PC-3 (cell line): ENCODE measurements at regions not wholly inside any gene's neighbourhood (a gene's known extent, or its start where the extent isn't known, plus 50 kb on each side); places are given as distances from the start of the nearest gene placed in this dataset.

Source experiments
- ATAC-seq: fragments of 200-7000 bp; cut with Tn5 transposase; 2 replicates; pipeline ENCODE4 v1.9.1; 2020; ENCODE audit warnings: mild to moderate bottlenecking, moderate library complexity
- BruUV-seq: library from RNA; stranded (reverse); fragments of 400-500 nt; replicated peaks from 2 replicates; lab custom pipeline; 2021; lab: Mats Ljungman, UMichigan
- CTCF ChIA-PET: fragments of 300-600 bp; sonication (Branson Sonifier 250); formaldehyde crosslinking; loops from one replicate; lab custom pipeline; 2022; ENCODE audit warnings: antibody characterized with exemption; lab: Charles Lee
- POLR2A ChIA-PET: fragments of 300-600 bp; sonication (Branson Sonifier 250); formaldehyde crosslinking; loops from one replicate; lab custom pipeline; 2022; ENCODE audit warnings: antibody characterized with exemption; ENCODE audit not compliant: unreplicated experiment; lab: Charles Lee
- DNase-seq: peaks from one replicate; pipeline ENCODE4 v3.0.0-alpha.2; 2015
- H2AFZ ChIP-seq: fragments of 300-600 bp; sonication (generic); 2 replicates; pipeline ENCODE4 v1.6.0; 2016; ENCODE audit warnings: antibody characterized with exemption, low read length
- H3F3A ChIP-seq: fragments of 300-600 bp; sonication (generic); one replicate; pipeline ENCODE4 v1.6.0; 2017; ENCODE audit warnings: antibody characterized with exemption, low read length, control low read depth, mild to moderate bottlenecking; ENCODE audit not compliant: unreplicated experiment
- H3K27ac ChIP-seq: fragments of 300-600 bp; sonication (generic); 2 replicates; pipeline ENCODE4 v1.5.1; 2016; ENCODE audit warnings: mild to moderate bottlenecking, low read length
- H3K27me3 ChIP-seq: fragments of 300-600 bp; sonication (generic); 2 replicates; pipeline ENCODE4 v1.6.1; 2016; ENCODE audit warnings: low read length, mixed read lengths
- H3K36me3 ChIP-seq: fragments of 300-600 bp; sonication (generic); 2 replicates; pipeline ENCODE4 v1.6.1; 2016; ENCODE audit warnings: low read depth, mixed run types, low read length, mixed read lengths
- H3K4me1 ChIP-seq: fragments of 300-600 bp; sonication (generic); 2 replicates; pipeline ENCODE4 v1.5.1; 2016; ENCODE audit warnings: low read length; ENCODE audit not compliant: insufficient read depth
- H3K4me2 ChIP-seq: fragments of 300-600 bp; sonication (generic); 2 replicates; pipeline ENCODE4 v1.6.0; 2016; ENCODE audit warnings: low read length
- H3K4me3 ChIP-seq: fragments of 300-600 bp; sonication (generic); 2 replicates; pipeline ENCODE4 v1.5.1; 2016; ENCODE audit warnings: mild to moderate bottlenecking, low read length, mixed read lengths
- H3K79me2 ChIP-seq: fragments of 300-600 bp; sonication (generic); 2 replicates; pipeline ENCODE4 v1.6.1; 2017; ENCODE audit warnings: low read length, mixed read lengths
- H3K9ac ChIP-seq: fragments of 300-600 bp; sonication (generic); 2 replicates; pipeline ENCODE4 v1.6.0; 2016; ENCODE audit warnings: mild to moderate bottlenecking, low read length
- H3K9me2 ChIP-seq: fragments of 300-600 bp; sonication (generic); replicated peaks from 2 replicates; pipeline ENCODE4 v1.6.1; 2016; ENCODE audit warnings: mixed run types, low read length, mixed read lengths
- H3K9me3 ChIP-seq: fragments of 300-600 bp; sonication (generic); 2 replicates; pipeline ENCODE4 v1.6.1; 2016; ENCODE audit warnings: low read length, mixed read lengths
- H4K20me1 ChIP-seq: fragments of 300-600 bp; sonication (generic); 2 replicates; pipeline ENCODE4 v1.6.1; 2016; ENCODE audit warnings: low read length, mixed read lengths
- CTCF ChIP-seq: fragments of 300-600 bp; sonication (generic); conservative IDR thresholded peaks from 2 replicates; pipeline ENCODE4 v1.5.1; 2017; ENCODE audit warnings: antibody characterized with exemption, low read depth, mild to moderate bottlenecking, low read length
- EZH2 ChIP-seq: fragments of 300-600 bp; sonication (generic); IDR thresholded peaks from one replicate; pipeline ENCODE4 v1.6.1; 2017; ENCODE audit warnings: antibody characterized with exemption, mild to moderate bottlenecking, low read length; ENCODE audit not compliant: unreplicated experiment
- EZH2phosphoT487 ChIP-seq: fragments of 300-600 bp; sonication (generic); IDR thresholded peaks from 2 replicates; pipeline ENCODE4 v1.6.1; 2018; ENCODE audit warnings: mild to moderate bottlenecking, antibody characterized with exemption, low read length, borderline replicate concordance
- intact Hi-C: fragments of 100-400 bp; cut with micrococcal nuclease; formaldehyde crosslinking; loops from 2 replicates; pipeline ENCODE4 v1.9.0; 2023

GRCh38 chr2:78127424-78127823, 605.2 kb upstream of the LRRTM4 start:
- Histone ChIP-seq H4K20me1 (no peaks in the 10 kb centered on the region), H3K4me3 (no peak overlapping the region), H2AFZ (no peak overlapping the region), H3K9me3 (0 out of 2 replicates have a peak, but pooled peaks cover 9% of the 10 kb centered on the region), H3K9me2 (no peaks in the 10 kb centered on the region), H3K36me3 (no peaks in the 10 kb centered on the region), H3K4me1 (no peaks in the 10 kb centered on the region), H3K9ac (no peak overlapping the region), H3F3A (no peaks in the 10 kb centered on the region), H3K27me3 (no peaks in the 10 kb centered on the region), H3K79me2 (no peaks in the 10 kb centered on the region), H3K27ac (no peak overlapping the region), H3K4me2 (no peak overlapping the region)
- intact Hi-C loops: no loop called here
- no TSS peak for BruUV-seq
- TF ChIP-seq EZH2phosphoT487 (no peak), EZH2 (no peak), CTCF (no peak)
- CTCF ChIA-PET: no interaction called here
- no peak for ATAC-seq
- POLR2A ChIA-PET: no interaction called here
- DNase-seq: no peak

GRCh38 chr2:78132391-78133370, 610.5 kb upstream of the LRRTM4 start:
- no peaks in the 10 kb centered on the region for H3K36me3 ChIP-seq
- H3K9me2 ChIP-seq: no peaks in the 10 kb centered on the region
- POLR2A ChIA-PET: no interaction called here
- H2AFZ ChIP-seq: no peak overlapping the region
- no peak overlapping the region for H3K27ac ChIP-seq
- no peaks in the 10 kb centered on the region for H3K27me3 ChIP-seq
- 0 out of 2 replicates have a peak, but pooled peaks cover under 1% of the 10 kb centered on the region for H3K9me3 ChIP-seq
- DNase-seq (no peak), ATAC-seq (no peak)
- intact Hi-C loops: no loop called here
- TF ChIP-seq EZH2phosphoT487: no peak
- no peak for TF ChIP-seq EZH2
- no peak for TF ChIP-seq CTCF
- H3F3A ChIP-seq: no peaks in the 10 kb centered on the region
- H3K4me1 ChIP-seq: no peaks in the 10 kb centered on the region
- no TSS peak for BruUV-seq
- no peak overlapping the region for H3K4me3 ChIP-seq
- no peaks in the 10 kb centered on the region for H4K20me1 ChIP-seq
- CTCF ChIA-PET: no interaction called here
- no peak overlapping the region for H3K4me2 ChIP-seq
- no peaks in the 10 kb centered on the region for H3K79me2 ChIP-seq
- no peak overlapping the region for H3K9ac ChIP-seq

GRCh38 chr2:78145395-78145996, 623.3 kb upstream of the LRRTM4 start:
- intact Hi-C loops: no loop called here
- H3K4me2 ChIP-seq: no peak overlapping the region
- H3K27ac ChIP-seq: no peak overlapping the region
- H3F3A ChIP-seq: no peaks in the 10 kb centered on the region
- H2AFZ ChIP-seq: no peak overlapping the region
- POLR2A ChIA-PET: no interaction called here
- no peaks in the 10 kb centered on the region for H3K36me3 ChIP-seq
- H3K9me2 ChIP-seq: no peaks in the 10 kb centered on the region
- H3K9ac ChIP-seq: no peak overlapping the region
- ATAC-seq (no peak), DNase-seq (no peak)
- BruUV-seq: no TSS peak
- H3K27me3 ChIP-seq: no peaks in the 10 kb centered on the region
- TF ChIP-seq EZH2 (no peak), EZH2phosphoT487 (no peak), CTCF (no peak)
- H3K4me3 ChIP-seq: no peak overlapping the region
- no peaks in the 10 kb centered on the region for H3K9me3 ChIP-seq
- H3K79me2 ChIP-seq: no peaks in the 10 kb centered on the region
- no peaks in the 10 kb centered on the region for H4K20me1 ChIP-seq
- no peaks in the 10 kb centered on the region for H3K4me1 ChIP-seq
- CTCF ChIA-PET: no interaction called here
